ENCODE measurements at regions not wholly inside any gene's neighbourhood (a gene's known extent, or its start where the extent isn't known, plus 50 kb on each side); places are given as distances from the start of the nearest gene placed in this dataset.
"Not testable (repeated sequence)": the region's sequence is repeated elsewhere in the genome, so short reads cannot be mapped to it uniquely, and the experiment has no call there.

DNA sequence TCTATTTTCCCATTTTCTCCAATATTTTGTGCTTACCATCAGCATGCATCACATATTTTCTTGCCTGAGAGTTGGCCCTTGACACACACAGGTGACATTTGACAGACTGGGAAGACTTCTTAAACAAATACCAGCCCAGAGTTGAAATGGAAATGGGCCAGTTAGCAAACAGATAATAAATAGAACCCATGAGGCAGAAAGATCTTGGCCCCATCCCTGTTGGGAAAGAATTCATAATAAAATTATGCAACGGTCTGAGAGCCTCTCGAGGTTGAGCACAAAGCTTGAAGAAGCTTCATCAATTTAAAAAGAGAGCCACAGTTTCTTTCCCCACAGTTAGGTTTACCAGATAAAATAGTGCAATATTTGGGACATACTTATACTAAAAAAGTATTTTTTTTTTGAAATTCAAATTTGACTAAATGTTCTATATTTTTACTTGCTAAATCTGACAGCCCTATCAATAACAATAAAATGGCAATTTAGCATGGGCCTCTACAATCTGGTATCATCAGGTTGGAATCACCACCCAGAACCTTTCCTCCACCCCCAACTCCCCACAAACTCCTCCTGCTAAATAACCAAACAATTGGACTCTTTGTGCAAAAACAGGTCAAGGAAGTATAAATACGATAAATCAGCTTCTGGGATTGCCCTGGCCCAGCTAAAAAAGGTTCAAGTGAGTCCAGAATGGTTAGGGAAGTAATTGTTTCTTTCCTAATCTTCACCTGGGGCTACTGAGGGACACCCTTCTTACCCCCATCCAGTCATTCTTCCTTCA lies 129.8 kb downstream of the CD164 start:
- H3K4me1 ChIP-seq (ENCODE audit: control insufficient read depth in 2 of 3, insufficient read depth in 2 of 3, low read depth in 1 of 3, low read length in 3 of 3), result no peaks in the 10 kb centered on the region
- H3K27ac ChIP-seq (ENCODE audit: low read depth in 2 of 2, low read length in 2 of 2), result no peak overlapping the region
- H3K9ac ChIP-seq (ENCODE audit: low read length in 3 of 3), result no peak overlapping the region
- no peaks in the 10 kb centered on the region for H3K9me3 ChIP-seq (ENCODE audit: control insufficient read depth in 2 of 3, insufficient read depth in 1 of 3, low read length in 3 of 3)
- H3K36me3 ChIP-seq (ENCODE audit: control insufficient read depth in 2 of 3, insufficient read depth in 3 of 3, low read length in 3 of 3), result no peaks in the 10 kb centered on the region
- FAIRE-seq (no peak), DNase-seq (no peak)
- intact Hi-C loops (cut with DNase I), result no loop called here
- H3K4me3 ChIP-seq (ENCODE audit: low read length in 3 of 3), result no peak overlapping the region
- no peaks in the 10 kb centered on the region for H3K27me3 ChIP-seq (ENCODE audit: control insufficient read depth, insufficient read depth, low read length)
- TF ChIP-seq, protein P1, sequence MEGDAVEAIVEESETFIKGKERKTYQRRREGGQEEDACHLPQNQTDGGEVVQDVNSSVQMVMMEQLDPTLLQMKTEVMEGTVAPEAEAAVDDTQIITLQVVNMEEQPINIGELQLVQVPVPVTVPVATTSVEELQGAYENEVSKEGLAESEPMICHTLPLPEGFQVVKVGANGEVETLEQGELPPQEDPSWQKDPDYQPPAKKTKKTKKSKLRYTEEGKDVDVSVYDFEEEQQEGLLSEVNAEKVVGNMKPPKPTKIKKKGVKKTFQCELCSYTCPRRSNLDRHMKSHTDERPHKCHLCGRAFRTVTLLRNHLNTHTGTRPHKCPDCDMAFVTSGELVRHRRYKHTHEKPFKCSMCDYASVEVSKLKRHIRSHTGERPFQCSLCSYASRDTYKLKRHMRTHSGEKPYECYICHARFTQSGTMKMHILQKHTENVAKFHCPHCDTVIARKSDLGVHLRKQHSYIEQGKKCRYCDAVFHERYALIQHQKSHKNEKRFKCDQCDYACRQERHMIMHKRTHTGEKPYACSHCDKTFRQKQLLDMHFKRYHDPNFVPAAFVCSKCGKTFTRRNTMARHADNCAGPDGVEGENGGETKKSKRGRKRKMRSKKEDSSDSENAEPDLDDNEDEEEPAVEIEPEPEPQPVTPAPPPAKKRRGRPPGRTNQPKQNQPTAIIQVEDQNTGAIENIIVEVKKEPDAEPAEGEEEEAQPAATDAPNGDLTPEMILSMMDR (IDR thresholded peaks at IDR 0.05; ENCODE audit: borderline replicate concordance, extremely low read depth, insufficient read depth), result no peak

DNA sequence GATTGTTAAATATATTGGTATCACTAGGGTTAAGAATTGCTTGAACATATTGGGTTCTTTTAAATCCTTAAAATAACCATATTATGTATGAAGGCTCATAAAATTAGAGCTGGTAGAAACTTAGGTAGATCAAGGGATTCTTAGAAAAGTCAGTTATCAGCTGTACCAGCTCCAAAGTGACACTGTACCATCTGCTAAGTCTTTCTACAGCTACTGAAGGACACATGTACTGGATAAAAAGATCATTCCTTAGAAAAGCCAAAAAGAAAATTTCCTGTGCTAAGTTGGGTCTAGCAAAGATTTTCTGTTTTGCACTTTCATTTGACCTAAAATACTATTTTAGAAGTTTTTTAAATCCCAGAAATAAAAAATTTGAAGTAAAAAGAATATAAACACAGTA lies 130.4 kb downstream of the CD164 start:
- no peaks in the 10 kb centered on the region for H3K9me3 ChIP-seq (ENCODE audit: control insufficient read depth in 2 of 3, insufficient read depth in 1 of 3, low read length in 3 of 3)
- H3K4me1 ChIP-seq (ENCODE audit: control insufficient read depth in 2 of 3, insufficient read depth in 2 of 3, low read depth in 1 of 3, low read length in 3 of 3), result no peaks in the 10 kb centered on the region
- DNase-seq (no peak), FAIRE-seq (no peak)
- no peak overlapping the region for H3K27ac ChIP-seq (ENCODE audit: low read depth in 2 of 2, low read length in 2 of 2)
- H3K4me3 ChIP-seq (ENCODE audit: low read length in 3 of 3), result no peak overlapping the region
- H3K36me3 ChIP-seq (ENCODE audit: control insufficient read depth in 2 of 3, insufficient read depth in 3 of 3, low read length in 3 of 3), result no peaks in the 10 kb centered on the region
- intact Hi-C loops (cut with DNase I), result no loop called here
- TF ChIP-seq, protein P1 (IDR thresholded peaks at IDR 0.05; ENCODE audit: borderline replicate concordance, extremely low read depth, insufficient read depth), result no peak
- H3K27me3 ChIP-seq (ENCODE audit: control insufficient read depth, insufficient read depth, low read length), result no peaks in the 10 kb centered on the region
- no peak overlapping the region for H3K9ac ChIP-seq (ENCODE audit: low read length in 3 of 3)

DNA sequence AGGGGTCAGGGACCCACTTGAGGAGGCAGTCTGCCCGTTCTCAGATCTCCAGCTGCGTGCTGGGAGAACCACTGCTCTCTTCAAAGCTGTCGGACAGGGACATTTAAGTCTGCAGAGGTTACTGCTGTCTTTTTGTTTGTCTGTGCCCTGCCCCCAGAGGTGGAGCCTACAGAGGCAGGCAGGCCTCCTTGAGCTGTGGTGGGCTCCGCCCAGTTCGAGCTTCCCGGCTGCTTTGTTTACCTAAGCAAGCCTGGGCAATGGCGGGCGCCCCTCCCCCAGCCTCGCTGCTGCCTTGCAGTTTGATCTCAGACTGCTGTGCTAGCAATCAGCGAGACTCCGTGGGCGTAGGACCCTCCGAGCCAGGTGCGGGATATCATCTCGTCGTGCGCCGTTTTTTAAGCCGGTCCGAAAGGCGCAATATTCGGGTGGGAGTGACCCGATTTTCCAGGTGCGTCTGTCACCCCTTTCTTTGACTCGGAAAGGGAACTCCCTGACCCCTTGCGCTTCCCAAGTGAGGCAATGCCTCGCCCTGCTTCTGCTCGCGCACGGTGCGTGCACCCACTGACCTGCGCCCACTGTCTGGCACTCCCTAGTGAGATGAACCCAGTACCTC lies 131.6 kb downstream of the CD164 start:
- H3K27ac ChIP-seq (ENCODE audit: low read depth in 2 of 2, low read length in 2 of 2); H3K9me3 ChIP-seq (ENCODE audit: control insufficient read depth in 2 of 3, insufficient read depth in 1 of 3, low read length in 3 of 3); H3K4me3 ChIP-seq (ENCODE audit: low read length in 3 of 3); DNase-seq; FAIRE-seq; H3K9ac ChIP-seq (ENCODE audit: low read length in 3 of 3); intact Hi-C loops (cut with DNase I); H3K36me3 ChIP-seq (ENCODE audit: control insufficient read depth in 2 of 3, insufficient read depth in 3 of 3, low read length in 3 of 3); H3K4me1 ChIP-seq (ENCODE audit: control insufficient read depth in 2 of 3, insufficient read depth in 2 of 3, low read depth in 1 of 3, low read length in 3 of 3); H3K27me3 ChIP-seq (ENCODE audit: control insufficient read depth, insufficient read depth, low read length): not testable (repeated sequence)

All from kidney (tissue), 13 donors.